GDM1 (cell line): ENCODE measurements at regions not wholly inside any gene's neighbourhood (a gene's known extent, or its start where the extent isn't known, plus 50 kb on each side); places are given as distances from the start of the nearest gene placed in this dataset.

ENCODE experiments used
- DNase-seq: peaks from one replicate; lab custom pipeline; 2025; lab: John Stamatoyannopoulos, UW

DNA sequence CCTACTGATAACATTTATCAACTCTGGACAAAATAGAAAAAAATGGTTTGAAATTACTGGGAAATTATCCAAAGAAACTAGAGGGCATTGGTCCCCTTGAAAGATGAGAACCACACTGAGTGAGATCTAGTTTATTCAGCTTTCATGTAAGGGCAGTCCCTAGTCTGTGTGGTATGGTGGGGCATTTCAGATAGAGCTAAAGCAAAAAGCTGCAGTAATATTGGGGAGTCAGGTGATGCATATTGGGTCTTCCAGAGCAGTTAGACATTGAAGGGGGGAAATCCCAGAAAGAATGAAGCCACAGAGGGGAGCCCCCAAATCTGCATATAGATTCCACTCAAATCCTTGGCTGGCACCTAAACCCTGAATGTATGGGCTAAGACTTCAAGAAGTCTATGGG lies 347.7 kb upstream of the POU3F1 start:
- DNase-seq = no peak

DNA sequence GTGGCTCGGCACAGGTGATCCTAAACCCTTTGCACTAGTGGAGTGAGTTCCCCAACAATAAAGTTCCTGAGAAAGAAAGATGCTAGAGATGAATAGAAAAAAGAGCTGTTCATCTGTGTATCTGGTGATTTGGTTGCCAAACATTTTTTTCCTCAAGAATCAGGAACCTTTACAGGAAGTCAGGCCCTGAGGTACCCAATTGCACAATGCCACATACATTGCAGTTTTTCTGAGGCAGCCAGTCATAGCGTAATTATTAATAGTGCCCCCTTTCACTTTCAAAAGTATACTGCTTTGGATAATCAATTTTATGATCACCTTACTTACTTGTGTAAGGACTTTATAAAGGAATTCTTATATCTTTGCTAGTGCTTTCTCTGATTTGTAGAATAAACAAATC lies 346.3 kb upstream of the POU3F1 start:
- DNase-seq = no peak

DNA sequence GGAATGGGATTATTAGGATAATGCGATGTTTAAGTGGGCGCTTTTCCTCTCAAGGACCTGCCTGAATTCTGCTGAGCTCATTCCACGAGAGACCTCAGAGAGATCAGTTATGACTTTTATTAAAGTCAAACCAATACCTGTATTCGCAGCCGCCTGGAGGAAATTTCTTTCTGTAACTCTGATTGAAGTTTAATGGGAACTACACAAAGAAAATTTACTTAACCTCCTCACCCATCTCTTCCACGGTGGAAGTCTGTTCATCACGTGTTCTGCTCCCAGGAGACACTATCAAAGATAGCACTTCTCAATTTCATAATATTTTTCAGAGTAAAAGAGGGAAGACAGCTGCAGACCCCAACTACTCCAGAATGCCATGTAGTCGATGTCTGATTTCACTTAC lies 334.7 kb upstream of the POU3F1 start:
- no peak for DNase-seq

DNA sequence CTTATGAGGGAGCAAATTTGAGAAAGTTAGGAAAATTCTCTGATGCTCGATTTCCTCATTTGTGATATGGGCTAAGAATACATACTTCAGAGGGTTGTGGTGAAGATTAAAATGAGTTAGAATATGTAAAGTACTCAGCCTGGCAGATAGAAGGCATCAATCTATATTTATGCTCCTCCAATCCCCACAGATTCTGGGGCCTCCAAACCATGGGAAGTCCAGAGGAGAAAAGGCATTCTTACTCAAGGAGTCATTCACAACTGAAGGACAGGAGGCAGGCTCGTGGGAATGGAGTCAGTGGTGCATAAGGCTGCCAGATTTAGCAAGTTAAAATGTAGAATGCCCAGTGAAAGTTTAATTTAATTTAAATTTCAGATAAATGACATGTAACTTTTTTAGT lies 330.0 kb upstream of the POU3F1 start:
- no peak for DNase-seq

DNA sequence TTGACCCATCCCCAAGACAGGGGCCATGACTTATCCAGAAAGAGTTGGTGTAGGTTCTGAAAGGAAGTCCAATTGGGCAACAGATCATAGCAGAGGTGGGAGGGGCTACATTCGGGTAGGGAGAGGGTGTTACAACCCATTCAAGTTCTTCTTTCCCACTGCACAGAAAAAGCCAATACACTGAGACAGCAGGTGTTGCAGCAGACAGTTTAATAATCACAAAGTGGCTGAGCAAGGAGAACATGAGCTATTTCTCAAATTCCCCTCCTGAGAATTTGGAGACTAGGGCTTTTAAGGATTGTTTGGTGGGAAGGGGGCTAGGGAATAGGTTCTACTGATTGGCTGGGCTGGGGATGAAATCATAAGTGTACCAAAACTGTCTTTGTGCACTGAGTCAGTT lies 328.4 kb upstream of the POU3F1 start:
- DNase-seq = no peak

DNA sequence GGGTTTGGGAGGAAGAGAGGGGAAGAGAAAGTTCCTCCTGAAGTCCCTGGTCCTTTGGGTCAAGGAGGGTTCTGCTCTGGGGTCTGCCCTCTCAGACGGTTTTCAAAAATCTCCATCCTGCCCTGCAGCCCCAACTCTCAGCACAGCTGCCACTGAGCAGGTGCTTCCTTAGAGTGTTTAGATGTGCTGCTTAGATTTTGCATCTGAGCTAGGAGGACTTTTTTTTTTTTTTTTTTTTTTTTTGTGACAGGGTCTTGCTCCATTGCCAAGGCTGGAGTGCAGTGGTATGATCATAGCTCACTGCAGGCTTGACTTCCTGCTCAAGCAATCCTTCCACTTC lies 324.9 kb upstream of the POU3F1 start:
- no peak for DNase-seq

DNA sequence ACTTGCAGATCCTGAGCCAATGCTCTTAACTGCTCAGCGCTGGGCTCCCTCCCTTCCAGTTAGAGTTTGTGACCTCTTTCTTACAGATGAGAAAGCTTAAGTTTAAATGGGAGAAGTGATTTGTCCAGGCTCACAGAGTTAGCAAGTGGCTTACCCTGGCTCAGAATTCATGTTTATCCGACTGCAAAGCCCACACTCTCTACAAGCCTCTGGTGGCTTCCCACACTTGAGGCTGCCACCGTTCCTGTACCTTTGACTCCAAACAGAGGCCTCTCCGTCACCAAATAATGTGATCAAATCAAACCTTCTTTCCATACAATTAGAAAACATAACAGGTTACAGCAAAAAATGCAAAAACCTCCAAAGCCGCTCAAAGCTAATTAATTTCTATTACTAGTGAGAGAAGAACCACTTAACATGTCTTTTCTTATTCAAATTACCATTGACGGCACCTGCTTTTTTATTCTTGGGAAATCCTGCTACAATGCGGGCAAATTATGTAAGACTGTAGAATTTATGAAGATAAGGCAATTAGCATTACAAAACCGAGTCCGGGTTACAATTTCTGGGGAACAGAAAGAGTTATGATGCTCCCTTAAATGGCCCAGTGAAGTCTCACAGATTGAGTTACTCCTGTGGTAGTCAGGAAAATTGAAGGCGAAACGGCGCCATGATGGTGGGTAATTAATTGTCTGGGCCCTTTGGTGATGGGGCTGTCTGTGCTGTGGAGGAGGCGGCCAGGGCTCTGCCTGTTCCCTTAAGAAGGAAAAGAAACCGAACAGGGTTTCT lies 324.3 kb upstream of the POU3F1 start:
- no peak for DNase-seq

DNA sequence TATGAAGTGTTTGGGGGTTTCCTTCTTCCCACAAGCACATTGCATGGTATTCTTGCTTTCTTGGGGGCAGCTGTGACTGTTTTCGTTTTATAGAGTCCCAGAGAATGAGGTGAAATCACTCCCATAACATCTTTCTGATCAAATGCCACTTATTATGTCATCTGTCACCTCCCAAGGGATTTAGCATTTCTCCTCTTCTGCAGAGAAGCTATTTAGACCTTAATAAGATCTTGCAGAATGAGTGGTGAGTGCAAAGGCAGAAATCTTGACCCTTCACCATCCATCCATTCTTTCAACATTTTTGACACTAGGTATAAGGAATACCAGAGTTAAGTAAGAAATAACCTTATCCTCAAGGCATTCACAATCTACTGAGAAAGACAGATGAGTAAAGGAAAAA lies 318.6 kb upstream of the POU3F1 start:
- DNase-seq = no peak

DNA sequence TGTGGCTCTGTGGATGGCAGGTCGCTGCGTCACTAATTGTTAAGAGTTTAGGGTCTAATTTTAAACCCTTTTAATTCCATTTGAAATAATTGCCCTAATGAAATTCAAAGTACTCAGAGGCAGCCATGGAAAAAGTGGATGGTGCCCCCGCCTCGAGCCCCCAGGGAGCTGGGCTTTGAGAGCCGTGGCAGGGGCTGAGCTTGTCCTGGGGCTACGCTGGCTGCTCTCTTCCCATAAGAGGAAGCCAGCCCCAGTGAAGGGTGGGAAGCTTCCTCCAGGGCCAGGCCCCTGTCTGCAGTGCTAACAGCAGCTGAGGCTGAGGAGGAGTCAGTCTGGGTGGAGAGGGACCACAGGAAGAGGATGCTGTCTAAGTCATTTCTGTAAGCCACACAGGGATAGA lies 315.0 kb upstream of the POU3F1 start:
- no peak for DNase-seq

DNA sequence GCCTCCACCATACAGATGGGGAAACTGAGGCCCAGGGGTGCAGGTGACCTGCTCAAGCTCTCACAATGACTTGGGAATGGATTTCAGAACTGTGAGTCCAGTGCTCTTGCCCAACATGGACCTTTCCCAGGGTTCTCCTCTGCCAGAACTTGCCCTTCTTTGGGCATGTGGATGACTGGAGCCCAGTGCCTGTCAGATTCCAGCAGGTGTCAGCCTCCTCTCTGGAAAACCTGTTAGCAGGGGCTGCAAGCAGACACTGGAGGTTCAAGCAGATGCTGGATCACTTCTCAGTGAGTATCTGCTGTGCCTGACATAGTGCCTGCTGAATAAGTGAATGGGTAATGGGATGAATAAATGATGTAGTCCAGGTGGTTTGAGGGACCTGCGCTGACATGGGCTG lies 314.2 kb upstream of the POU3F1 start:
- DNase-seq = no peak

DNA sequence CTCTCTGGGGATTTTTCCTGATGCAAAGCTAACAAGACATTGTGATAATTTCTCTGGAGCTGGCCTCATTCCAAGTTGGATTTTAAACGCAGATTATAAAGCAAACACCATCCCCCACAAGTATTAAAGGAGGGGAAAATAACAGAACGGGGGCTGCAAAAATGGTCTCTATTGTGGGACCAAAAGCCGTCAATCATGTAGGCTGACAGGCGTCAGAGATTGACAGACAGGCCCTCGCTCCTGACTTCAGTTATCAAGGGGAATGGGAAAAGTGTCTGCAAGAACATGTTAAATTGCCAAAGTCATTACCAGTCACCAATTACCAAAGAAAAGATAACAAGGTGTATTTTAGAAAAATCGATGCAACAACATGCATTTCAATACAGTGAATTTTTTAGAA lies 307.4 kb upstream of the POU3F1 start:
- DNase-seq = no peak

DNA sequence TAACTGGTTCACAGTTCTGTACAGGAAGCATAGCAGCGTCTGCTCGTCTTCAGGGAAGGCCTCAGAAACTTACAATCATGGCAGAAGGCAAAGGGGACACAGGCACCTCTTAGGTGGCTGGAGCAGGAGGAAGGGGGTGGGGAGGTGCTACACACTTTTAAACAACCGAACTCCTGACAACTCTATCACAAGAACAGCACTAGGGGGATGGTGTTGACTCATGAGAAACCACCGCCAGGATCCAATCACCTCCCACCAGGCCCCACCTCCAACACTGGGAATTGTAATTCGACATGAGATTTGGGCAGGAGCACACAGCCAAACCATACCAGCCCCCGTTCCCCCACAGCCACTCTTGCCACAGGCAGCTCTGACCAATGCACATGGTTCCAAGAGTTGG lies 306.3 kb upstream of the POU3F1 start:
- no peak for DNase-seq

DNA sequence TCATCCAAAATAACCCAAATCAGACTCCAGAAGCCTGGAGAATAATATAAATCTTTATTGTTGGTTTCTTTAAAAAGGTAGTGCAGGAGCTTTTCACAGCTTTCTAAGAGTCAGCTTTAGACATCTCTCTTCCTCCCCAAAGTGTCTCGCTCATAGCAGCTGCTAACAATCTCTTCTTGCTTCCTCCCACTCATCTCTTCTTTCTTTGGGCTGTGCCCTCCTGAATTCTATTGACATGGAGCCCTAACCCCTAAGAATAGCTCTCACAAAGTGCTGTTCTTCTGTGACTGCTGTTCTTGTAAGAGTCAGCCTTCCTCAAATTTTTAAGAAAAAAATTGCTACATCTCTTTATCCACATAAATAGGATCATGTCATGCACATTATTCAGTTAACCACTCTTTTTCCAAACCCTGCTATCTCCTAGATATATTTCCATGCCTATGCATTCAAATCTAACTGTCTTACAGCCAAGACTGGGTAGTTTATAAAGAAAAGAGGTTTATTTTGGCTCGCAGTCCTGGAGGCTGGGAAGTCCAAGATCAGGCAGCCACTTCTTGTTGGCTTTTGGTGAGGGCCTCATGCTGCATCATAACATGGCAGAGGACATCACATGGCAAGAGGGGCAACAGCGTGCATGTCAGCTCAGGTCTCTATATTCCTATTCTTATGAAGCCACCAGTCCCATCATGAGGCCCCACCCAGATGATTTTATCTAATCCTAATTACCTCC lies 301.0 kb upstream of the POU3F1 start:
- DNase-seq = no peak

DNA sequence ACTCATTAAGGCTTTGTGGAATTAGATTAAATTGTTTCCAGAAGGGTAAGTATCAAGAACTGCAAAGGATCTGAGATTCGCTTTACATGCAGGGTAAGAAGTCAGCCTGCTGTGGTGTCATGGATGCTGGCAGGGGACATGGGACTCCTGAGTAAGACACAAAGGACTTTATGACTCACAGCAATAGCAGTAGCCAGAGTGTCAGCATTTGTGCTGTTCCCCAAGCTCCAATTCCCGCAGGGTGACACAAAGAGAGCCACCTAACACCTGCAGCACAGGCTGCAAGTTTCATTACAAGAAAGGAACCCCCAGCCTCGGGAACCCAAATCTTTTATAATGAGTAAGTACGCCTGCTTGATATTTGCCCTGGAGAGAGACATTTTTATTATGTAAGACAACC lies 298.1 kb upstream of the POU3F1 start:
- no peak for DNase-seq

DNA sequence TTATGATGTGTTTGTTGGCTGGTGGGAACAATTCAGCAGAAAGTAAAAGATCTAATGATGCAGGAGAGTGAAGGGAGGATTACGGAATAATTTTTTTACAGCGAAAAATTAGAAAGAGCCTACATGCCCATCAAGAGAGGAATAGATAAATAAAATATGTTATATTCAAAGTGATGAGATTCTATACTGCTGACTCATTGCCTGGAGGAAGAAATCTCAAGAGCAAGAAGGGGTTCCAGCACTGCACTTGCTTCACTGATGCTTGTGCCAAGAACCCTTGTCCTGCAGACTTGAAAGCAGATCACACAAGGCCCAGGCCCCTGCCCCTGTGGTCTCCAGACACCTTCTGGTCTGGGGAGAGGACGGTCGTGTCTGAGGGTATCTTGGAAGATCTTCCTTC lies 295.1 kb upstream of the POU3F1 start:
- DNase-seq = no peak

DNA sequence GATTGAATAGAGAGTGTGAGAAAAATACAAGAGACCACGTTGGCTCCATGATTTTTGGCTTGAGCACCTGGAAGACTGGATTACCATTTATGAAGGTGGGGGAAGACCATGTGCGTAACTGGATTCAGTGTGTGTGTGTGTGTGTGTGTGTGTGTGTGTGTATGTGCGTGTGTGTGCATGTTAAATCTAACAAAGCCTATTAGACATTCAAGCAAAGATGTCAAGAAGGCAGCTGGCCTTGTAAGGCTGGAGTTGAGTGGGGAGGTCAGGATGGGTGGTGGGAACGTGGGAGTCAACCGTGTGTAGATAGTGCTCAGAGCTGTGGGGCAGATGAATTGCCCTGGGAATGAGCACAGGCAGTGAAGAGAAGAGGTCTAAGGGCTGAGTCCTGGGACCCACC lies 293.8 kb upstream of the POU3F1 start:
- no peak for DNase-seq

DNA sequence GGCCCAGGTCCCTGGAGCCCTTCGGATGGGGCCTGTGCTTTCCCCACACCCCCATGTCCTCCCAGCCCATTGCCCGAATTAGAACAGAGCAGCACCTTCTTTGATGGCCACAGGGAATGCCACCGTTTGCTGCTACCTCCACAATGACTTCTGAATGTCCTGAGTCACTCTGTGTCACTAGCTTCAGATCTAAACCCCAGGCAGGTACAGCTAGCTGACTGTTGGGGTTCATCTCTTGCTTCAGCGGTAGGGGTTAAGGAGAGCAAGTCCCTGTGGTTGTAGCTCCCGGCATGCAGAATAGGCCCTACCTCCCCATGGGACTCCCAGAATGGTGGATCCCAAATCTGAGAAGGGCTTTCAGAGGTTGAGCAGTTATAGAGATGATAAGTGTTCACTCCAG lies 291.1 kb upstream of the POU3F1 start:
- DNase-seq = no peak

DNA sequence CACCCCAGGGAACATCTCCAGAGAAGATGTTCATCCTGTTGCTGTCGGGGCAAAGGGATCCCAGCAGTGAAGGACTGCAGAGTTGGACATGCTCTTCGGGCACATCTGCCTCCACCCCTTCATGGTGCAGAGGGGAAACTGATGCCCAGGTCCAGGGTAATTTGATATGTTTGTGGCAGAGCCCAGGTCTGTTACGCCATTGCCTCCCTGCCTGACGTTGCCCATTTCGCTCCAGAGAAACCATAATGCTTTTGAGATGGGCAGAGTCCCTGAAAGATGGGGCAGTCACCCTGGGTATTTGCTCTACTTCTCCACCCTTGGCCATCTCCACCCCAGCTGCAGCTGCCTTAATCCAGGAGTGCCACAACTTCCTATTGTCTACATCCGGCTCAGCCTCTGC lies 290.4 kb upstream of the POU3F1 start:
- DNase-seq = no peak

DNA sequence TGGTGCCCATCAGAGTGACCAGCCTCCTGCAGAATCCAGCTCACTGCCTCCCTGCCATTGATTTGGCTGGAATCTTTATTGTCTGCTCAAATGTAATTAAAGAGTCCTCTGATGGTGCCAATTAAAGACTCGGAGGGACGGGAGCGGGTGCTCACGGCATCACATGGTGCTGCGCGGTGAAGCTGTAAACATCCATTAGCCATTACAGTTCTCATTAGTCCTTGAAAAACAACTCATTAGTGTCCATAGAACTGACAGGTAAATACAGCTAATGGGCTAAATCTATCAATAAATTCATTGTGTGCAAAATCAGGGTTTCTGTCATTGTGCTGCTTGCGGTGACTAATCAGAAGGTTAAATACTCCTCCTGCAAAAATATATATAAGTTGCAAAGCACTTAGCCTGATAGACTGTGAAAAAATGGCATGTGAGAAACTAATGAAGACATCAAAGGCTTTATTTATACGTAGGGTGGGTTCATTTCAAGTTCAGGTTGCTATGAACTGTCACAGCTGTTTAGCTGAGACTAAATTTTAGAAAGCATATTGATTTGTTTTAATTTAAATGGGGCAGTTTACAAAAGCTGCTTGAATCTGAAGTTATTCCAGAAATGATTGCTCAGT lies 289.8 kb upstream of the POU3F1 start:
- no peak for DNase-seq

DNA sequence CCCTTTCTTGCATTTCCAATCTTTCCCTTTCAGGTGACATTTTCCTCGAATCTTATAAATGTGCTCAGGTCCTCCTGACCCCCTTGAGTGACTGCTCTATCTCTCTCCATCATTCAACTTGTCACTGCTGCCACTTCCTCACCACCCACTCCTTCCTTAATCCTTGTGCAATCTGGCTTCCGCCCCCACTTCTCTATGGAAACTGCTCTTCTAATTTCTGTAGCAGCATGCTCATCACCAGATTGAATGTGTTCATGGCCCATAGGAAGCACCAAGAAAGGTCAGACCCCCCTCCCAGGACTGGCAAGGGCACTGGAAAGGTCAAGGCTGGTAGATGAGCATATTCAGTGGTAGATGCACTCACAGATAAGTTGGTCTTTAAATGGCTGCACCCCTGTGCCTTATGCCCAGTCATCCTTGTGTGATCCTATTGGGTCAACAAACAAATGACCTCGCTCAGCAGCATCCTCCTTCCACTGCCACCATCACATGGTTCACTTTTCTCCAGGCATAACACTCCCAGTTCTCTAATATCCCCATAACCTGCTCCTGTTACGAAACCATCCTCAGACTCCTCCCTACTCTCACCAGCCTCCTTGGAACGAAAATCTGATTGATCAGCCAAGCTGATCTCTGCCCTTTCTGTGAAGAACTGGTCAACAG lies 288.5 kb upstream of the POU3F1 start:
- DNase-seq = no peak

DNA sequence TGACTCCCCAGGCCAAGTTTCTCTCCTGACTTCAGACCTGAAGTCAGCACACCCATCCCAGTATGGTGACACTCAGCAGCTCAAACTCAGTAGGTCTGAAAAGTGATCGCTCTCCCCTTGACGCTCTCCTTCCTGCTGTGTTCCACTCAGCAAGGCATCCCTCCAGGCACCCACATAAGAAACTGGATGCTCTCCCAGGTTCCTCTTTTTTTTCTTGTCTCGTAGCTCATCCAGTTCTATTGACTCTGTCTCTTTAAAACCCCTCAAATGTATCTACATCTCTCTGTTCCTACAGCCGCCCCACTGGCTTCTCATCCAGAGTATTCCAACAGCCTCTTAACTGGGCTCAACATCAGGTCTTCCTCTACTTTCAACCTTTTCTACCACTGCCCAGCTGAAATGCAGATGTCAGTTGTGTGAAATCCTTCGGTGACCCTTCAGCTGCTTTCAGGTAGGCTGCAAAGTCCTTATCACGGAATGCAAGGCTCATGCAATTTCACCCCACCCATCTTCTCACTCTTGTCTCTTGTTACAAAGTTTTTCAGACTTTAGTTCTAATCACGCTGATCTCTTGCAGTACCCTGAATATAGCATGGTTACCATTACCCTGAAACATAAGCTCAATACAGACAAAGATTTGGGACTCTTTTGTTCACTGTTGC lies 286.2 kb upstream of the POU3F1 start:
- DNase-seq = no peak

DNA sequence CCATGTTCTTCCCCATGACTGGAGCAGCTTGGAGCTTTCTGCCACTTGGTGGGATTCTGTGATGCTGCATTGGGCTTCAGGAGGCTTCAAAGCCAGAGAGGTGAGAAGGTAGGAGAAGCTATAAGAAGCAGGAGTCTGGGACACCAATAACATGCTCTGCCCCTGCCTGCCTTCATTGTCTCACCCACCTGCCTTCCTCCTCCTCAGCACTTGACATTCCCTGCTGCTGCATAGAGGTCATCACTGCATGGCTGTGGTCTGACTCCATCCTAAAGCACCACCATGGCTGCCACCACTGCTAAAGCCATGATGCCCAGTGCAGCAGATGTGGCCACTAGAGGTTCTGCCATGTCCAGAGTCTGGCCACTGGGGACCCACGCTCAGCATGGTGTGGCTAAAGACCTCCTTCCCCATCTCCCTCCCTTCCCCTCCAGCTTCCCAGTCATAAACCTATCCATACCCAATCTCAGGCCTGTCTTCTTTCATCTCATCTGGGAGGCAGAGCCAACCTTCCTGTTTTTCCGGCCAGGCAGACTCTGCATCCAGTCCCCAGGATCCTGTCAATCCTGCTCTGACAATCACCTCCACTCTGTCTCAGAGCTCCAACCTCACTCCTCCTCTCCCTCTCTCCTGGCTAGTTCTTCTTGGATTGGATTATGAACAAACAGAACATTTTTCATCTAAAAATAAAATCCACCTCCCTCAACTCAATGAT lies 285.1 kb upstream of the POU3F1 start:
- DNase-seq = no peak
